GM12892 (cell line): ENCODE measurements at regions not wholly inside any gene's neighbourhood (a gene's known extent, or its start where the extent isn't known, plus 50 kb on each side); places are given as distances from the start of the nearest gene placed in this dataset.

ENCODE experiments used
- POLR2A ChIP-seq: IDR thresholded peaks from 2 replicates; pipeline ENCODE4 v1.6.1; 2011; ENCODE audit warnings: low read depth, low read length, control low read depth
- POLR2AphosphoS5 ChIP-seq: IDR thresholded peaks from 2 replicates; pipeline ENCODE4 v1.6.1; 2011; ENCODE audit warnings: low read depth, low read length, control low read depth
- TAF1 ChIP-seq: IDR thresholded peaks from 2 replicates; pipeline ENCODE4 v1.6.1; 2011; ENCODE audit warnings: low read depth, mild to moderate bottlenecking, control low read depth, low read length, borderline replicate concordance

DNA sequence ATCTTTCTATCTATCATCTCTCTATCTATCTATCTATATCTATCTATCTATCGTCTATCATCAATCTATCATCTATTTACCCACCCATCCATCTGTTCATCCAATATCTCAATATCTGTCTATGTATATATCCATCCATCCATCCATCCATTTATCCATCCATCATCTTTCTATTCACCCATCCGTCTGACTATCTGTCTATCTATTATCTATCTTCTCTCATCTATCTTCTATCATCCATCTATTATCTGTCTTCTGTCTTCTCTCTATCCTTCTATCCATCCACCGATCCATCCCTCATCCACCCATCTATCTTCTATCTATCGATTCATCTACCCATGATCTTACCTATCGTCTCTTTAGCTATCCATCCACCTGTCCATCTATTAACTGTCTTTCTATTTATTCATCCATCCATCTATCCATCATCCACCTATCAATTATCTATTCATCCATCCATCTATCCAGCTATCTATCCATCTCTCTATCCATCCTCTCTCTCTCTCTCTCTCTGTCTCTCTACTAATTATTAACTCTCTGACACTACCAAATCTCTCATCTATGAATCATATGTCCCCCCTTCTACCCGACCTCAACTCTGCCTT is 89.1 kb downstream of the DHCR7 start:
- TF ChIP-seq POLR2A, result no peak
- TF ChIP-seq POLR2AphosphoS5, result no peak
- TF ChIP-seq TAF1, result no peak
